Activated T-cell treated with anti-CD3 and anti-CD28 coated beads for 1 hour (primary cell): ENCODE measurements at regions not wholly inside any gene's neighbourhood (a gene's known extent, or its start where the extent isn't known, plus 50 kb on each side); places are given as distances from the start of the nearest gene placed in this dataset.
A peak's percentile ranks its signal among the peaks of the same experiment; 100 is the strongest.
"Not testable (repeated sequence)": the region's sequence is repeated elsewhere in the genome, so short reads cannot be mapped to it uniquely, and the experiment has no call there.

Source experiments
- DNase-seq: peaks from one replicate; pipeline ENCODE4 v3.0.0-alpha.2; 2020; ENCODE audit warnings: low read depth

DNA sequence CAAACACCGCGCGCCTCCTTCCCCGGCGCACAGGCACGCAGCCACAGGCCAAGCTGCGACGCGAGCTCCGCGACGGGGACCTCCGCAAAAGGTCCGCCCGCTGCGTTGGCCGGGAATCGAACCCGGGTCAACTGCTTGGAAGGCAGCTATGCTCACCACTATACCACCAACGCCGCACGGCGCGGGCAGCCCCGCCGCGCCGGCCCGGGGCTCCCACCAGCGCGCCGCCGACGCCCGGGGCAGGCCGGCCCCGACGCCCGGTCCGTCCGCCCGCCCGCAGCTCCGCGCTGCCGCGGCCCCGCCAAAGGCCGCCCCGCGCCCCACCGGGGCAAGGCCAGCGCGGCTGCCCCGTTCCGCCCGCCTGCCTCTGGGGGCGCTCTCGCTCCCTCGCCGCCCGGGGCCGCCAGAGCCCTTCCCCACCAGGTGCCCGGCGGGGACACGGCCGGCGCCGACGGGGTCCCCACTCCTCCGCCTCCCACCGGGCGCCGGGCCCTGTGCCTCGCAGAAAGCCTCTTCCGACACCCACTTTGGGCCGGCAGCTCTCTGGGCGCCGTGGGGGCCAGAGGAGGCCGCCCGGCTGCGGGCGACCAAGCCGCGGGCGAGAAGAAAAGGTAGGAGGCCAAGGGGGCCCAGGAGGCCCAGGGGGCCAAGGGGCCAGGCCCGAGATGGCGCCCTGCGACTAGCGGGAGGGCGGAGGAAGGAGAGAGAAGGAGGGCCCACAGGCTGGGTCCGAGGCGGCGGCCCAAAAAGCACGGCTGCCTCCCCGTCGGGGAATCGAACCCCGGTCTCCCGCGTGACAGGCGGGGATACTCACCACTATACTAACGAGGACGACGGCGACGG lies 50.2 kb upstream of the FCGR2A start:
- not testable (repeated sequence) for DNase-seq

DNA sequence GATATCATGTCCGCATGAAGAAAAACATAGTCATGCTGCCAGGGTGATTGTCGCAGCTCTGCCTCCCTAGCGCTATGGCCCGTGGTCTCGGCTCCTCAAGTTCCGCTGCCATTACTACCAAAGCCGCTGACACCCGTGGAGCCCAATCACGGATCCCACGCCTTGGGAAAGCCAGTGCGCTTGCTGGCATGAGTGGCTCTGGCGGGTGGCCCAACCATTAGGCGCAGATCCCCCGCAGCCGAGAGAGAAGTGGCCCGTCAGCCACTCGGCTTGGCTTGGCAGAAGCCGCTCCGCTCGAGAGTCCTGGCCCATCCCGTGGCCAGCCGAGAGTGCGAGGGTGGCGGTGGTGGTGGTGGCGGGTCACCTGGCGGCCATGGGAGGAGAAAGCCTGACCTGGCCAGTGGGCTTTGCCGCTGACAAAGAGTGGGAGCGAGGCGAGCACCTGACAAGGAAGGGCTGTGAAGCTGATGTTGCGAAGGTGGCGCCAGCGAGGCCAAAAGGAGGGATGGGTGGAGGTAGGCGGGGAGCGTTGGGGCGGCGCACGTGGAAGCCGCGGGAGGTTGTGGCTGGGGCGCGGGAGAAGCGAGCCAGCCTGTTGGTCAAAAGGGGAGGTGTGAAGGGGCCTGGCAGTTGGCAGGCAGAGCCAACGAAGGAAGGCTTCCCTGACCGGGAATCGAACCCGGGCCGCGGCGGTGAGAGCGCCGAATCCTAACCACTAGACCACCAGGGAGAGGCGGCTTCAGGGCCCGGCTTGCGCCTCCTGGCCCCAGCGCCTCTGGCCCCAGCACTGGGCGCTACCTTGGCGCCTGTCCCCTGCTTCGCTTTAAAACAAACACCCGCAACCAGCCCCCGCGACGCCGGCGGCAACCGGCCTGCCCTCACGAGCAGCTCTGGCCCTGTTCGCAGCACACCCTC lies 51.0 kb upstream of the FCGR2A start:
- DNase-seq, result not testable (repeated sequence)

DNA sequence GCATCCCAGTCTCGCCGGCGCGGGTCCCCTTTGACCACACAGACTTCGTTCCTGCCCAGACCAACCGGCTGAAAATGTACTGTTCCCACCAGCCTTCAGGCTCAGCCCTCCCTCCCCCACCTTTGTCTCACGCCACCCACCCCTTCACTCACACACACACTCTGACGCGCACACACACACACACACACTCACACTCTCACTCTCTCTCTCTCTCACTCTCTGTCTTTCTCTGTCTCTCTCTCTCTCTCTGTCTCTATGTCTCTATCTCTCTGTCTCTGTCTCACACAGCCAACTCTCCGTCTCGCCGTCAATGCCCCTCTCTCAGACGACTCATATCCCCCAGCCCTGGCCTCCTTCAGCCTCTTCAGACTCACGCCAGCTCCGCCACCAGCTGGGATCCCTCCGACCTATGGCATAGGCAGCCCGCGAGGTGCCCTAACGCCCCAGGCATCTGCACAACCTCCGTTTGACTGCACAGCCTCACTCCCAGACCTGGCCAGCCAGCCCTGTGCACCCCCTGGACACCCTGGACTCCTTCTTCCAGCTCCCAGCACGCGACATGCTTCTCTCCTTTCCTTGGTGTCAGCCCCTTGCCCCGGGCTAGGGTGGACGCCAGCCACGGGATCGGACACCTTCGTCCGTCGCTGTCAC lies 53.4 kb upstream of the FCGR2A start:
- DNase-seq, result not testable (repeated sequence)

DNA sequence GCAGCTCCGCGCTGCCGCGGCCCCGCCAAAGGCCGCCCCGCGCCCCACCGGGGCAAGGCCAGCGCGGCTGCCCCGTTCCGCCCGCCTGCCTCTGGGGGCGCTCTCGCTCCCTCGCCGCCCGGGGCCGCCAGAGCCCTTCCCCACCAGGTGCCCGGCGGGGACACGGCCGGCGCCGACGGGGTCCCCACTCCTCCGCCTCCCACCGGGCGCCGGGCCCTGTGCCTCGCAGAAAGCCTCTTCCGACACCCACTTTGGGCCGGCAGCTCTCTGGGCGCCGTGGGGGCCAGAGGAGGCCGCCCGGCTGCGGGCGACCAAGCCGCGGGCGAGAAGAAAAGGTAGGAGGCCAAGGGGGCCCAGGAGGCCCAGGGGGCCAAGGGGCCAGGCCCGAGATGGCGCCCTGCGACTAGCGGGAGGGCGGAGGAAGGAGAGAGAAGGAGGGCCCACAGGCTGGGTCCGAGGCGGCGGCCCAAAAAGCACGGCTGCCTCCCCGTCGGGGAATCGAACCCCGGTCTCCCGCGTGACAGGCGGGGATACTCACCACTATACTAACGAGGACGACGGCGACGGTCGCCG lies 57.4 kb upstream of the FCGR2A start:
- DNase-seq, result not testable (repeated sequence)

DNA sequence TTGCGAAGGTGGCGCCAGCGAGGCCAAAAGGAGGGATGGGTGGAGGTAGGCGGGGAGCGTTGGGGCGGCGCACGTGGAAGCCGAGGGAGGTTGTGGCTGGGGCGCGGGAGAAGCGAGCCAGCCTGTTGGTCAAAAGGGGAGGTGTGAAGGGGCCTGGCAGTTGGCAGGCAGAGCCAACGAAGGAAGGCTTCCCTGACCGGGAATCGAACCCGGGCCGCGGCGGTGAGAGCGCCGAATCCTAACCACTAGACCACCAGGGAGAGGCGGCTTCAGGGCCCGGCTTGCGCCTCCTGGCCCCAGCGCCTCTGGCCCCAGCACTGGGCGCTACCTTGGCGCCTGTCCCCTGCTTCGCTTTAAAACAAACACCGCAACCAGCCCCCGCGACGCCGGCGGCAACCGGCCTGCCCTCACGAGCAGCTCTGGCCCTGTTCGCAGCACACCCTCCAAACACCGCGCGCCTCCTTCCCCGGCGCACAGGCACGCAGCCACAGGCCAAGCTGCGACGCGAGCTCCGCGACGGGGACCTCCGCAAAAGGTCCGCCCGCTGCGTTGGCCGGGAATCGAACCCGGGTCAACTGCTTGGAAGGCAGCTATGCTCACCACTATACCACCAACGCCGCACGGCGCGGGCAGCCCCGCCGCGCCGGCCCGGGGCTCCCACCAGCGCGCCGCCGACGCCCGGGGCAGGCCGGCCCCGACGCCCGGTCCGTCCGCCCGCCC lies 58.1 kb upstream of the FCGR2A start:
- DNase-seq, result not testable (repeated sequence)

DNA sequence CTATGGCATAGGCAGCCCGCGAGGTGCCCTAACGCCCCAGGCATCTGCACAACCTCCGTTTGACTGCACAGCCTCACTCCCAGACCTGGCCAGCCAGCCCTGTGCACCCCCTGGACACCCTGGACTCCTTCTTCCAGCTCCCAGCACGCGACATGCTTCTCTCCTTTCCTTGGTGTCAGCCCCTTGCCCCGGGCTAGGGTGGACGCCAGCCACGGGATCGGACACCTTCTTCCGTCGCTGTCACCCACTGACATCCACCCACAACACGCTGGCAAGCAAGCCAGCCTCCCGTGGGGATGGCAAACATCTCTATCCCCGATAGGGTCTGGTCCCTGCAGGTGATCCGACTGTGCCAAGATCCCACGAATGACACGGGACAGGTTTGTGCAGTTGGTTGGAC lies 60.5 kb upstream of the FCGR2A start:
- DNase-seq, result not testable (repeated sequence)

DNA sequence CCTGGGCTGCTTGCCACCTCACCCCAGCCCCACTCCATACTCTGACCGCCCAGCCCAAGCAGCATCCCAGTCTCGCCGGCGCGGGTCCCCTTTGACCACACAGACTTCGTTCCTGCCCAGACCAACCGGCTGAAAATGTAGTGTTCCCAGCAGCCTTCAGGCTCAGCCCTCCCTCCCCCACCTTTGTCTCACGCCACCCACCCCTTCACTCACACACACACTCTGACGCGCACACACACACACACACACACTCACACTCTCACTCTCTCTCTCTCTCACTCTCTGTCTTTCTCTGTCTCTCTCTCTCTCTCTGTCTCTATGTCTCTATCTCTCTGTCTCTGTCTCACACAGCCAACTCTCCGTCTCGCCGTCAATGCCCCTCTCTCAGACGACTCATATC lies 61.0 kb upstream of the FCGR2A start:
- DNase-seq, result not testable (repeated sequence)

DNA sequence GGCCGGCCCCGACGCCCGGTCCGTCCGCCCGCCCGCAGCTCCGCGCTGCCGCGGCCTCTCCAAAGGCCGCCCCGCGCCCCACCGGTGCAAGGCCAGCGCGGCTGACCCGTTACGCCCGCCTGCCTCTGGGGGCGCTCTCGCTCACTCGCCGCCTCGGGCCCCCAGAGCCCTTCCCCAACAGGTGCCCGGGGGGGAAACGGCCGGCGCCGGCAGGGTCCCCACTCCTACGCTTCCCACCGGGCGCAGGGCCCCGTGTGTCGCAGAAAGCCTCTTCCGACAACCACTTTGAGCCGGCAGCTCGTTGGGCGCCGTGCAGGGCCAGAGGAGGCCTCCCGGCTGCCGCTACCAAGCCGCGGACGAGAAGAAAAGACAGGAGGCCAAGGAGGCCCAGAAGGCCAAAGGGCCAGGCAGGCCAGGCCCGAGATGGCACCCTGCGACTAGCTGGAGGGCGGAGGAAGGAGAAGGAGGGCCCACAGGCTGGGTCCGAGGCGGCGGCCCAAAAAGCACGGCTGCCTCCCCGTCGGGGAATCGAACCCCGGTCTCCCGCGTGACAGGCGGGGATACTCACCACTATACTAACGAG lies 64.9 kb upstream of the FCGR2A start:
- DNase-seq, result peak; percentile 41

DNA sequence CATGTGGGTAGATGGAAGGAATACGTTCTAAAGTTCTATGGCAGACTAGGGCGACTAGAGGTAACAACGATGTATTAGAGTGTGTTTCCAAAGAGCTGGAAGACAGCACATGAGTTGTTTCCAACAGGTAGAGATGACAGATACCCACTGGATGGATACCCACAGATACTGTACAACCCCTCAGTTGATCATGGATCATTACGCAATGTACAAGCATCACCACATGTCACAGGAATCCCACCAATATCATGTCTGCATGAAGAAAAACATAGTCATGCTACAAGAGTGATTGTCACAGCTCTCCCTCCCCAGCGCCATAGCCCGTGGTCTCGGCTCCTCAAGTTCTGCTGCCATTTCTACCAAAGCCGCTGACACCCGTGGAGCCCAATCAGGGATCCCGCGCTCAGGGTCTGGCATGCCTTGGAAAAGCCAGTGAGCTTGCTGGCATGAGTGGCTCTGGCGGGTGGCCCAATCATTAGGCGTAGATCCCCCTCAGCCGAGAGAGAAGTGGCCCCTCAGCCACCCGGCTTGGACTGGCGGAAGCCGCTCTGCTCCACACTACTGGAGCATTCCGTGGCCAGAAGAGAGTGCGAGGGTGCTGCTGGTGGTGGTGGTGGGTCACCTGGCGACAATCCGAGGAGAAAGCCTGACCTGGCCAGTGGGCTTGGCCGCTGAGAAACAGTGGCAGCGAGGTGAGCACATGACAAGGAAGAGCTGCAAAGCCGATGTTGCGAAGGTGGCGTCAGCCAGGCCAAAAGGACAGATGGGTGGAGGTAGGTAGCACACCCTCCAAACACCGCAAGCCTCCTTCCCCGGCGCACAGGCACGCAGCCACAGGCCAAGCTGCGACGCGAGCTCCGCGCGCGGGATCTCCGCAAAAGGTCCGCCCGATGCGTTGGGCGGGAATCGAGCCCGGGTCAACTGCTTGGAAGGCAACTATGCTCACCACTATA lies 65.7 kb upstream of the FCGR2A start:
- DNase-seq, result no peak

DNA sequence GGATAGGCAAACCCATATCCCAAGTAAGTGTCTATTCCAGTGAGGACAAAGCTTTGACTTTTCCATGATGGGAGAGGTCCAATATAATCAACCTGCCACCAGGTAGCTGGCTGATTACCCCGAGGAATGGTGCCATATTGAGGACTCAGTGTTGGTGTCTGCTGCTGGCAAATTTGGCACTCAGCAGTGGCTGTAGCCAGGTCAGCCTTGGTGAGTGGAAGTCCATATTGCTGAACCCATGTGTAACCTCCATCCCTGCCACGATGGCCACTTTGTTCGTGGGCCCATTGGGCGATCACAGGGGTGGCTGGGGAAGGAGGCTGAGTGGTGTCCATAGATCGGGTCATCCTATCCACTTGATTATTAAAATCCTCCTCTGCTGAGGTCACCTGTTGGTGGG lies 65.5 kb upstream of the CFAP126 start:
- not testable (repeated sequence) for DNase-seq

DNA sequence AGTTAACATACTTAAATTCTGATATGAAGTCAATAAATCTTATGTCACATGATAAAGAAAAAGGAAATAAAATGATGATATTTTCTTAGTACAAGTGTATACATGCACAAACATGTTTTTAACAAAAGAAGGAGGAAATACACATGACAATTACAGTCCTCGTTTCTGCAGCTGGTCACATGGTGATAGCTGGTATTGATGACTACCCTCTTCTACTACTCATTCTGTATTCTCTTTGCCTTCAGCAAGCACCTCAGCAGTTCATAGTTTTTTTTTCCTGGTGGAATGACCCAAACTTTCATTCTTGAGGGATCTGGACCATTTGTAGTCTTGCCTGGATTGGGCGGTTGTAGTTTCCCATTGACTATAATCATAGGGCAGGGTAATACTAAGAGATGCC lies 64.4 kb upstream of the CFAP126 start:
- DNase-seq, result no peak

DNA sequence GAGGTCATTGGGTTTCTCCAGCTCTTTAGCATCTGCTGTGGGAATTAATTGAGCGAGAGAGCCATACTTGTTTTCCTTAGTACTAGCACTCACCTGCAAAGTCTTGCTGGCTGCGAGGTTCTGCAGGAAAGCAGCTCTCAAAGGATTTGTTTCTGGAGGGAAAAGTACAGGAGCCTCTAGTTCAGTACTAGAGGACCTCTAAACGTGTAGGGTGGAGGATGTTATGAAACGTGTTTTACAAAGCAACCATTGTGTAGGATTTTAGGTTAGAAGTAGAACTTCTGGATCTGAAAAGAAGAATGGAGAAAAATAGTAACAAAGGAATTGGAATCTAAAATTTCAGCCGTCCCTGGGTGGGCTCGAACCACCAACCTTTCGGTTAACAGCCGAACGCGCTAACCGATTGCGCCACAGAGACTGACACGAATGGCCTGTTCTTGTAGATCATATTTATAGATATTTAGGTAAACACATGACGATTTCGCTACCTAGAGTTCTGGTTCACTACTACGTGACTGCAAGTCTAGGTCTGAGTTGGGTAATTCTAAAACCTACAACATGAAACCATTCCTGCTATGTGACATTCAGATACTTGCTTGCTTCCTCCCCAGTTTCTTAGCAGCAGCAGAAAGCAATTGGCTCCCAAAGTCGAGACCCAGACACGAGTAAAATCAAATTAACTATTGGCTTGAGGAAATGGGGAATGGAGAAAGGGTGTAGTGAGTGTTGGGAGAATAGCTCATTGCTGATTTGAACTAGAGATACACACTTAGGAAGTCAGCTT lies 60.2 kb upstream of the CFAP126 start:
- DNase-seq, result no peak

DNA sequence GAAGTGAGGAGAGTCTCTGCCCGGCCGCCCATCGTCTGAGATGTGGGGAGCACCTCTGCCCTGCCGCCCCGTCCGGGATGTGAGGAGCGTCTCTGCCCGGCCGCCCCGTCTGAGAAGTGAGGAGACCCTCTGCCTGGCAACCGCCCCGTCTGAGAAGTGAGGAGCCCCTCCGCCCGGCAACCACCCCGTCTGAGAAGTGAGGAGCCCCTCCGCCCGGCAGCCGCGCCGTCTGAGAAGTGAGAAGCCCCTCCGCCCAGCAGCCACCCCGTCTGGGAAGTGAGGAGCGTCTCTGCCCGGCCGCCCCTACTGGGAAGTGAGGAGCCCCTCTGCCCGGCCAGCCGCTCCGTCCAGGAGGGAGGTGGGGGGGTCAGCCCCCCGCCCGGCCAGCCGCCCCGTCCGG lies 55.2 kb upstream of the CFAP126 start:
- DNase-seq, result not testable (repeated sequence)

DNA sequence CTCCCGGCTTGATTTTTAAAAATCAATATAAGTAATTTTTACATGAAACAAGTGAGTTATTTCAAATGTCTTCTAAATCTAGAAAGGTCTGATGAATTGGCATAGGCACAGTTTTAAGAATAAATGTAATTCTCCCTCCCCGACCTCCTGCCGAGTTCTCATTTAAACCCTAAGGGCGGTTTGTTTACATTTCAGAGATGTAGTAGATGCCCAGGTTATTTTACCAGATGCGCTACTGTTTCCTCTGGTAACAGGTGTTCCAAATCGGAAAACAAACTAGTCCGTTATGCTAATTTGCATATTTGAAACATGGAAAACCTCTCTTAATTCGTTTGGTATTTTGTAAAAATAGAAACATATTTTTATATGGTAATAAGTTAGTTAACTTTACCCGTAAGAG lies 53.8 kb upstream of the CFAP126 start:
- DNase-seq, result no peak

DNA sequence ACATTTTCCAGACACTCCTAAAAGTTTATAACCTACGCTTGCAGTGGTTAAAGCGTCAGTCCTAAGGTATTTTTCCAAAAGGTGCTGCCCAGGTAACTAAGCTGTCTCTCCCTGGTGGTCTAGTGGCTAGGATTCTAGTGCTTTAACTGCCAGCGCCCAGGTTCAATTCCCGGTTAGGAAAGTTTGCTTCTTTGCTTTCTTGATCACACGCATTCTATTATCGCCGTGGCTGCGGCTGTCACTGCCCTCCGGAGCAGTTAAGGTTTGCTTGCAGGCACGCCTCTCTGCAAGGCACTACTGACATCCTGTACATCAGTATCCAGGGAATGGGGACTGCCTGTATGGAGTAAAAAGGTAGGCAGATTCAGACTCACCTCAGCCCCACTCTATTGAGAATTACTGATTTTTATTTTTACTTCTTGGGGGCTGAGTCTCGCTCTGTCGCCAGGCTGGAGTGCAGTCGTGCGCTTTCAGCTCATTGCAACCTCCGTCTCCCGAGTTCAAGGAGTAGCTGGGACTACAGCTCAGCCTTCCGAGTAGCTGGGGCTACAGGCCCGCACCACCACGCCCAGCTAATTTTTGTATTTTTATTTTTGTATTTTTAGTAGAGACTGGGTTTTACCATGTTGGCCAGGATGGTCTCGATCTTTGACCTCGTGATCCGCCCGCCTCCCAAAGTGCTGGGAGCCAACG lies 53.2 kb upstream of the CFAP126 start:
- no peak for DNase-seq

DNA sequence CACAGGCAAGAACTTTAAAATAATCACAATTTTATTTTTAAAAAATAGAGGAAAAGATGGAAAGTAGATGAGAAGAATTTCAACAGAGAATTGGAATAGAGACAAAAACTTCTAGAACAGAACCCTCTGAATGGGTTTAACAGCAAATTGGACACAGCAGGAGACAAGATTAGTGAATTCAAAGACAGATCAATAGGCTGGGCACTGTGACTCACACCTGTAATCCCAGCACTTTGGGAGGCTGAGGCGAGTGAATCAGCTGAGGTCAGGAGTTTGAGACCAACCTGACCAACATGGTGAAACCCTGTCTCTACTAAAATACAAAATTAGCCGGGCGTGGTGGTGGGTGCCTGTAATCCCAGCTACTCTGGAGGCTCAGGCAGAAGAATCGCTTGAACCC lies 49.9 kb upstream of the CFAP126 start:
- not testable (repeated sequence) for DNase-seq
